Thoracic aorta (tissue), 2 donors: ENCODE measurements at regions not wholly inside any gene's neighbourhood (a gene's known extent, or its start where the extent isn't known, plus 50 kb on each side); places are given as distances from the start of the nearest gene placed in this dataset.

Source experiments
- ATAC-seq: fragments of 150-250 bp; one replicate; pipeline ENCODE4 v1.8.0; 2017; ENCODE audit warnings: low read depth; ENCODE audit not compliant: insufficient number of reproducible peaks, low FRiP score
- DNase-seq: peaks from one replicate; pipeline ENCODE4 v3.0.0-alpha.2; 2020; ENCODE audit warnings: low spot score
- H3K27ac ChIP-seq, 2 donors: fragments of 200-600 bp; sonication (generic); 1 replicate in 1 of 2; 2 replicates in 1 of 2; pipeline ENCODE4 v1.5.1; 2016; ENCODE audit warnings: mild to moderate bottlenecking in 2 of 2, moderate library complexity in 2 of 2
- H3K27me3 ChIP-seq: fragments of 200-600 bp; sonication (generic); replicated peaks from 2 replicates; pipeline ENCODE4 v1.6.0; 2016; ENCODE audit warnings: mild to moderate bottlenecking; ENCODE audit not compliant: insufficient read depth
- H3K36me3 ChIP-seq: fragments of 200-600 bp; sonication (generic); one replicate; pipeline ENCODE4 v1.5.1; 2016
- H3K4me1 ChIP-seq, 2 donors: fragments of 200-600 bp; sonication (generic); 1 replicate in 1 of 2; 2 replicates in 1 of 2; pipeline versions ENCODE4 v1.5.1 to v1.6.0; 2016; ENCODE audit warnings: low read depth in 2 of 2, mild to moderate bottlenecking in 1 of 2; ENCODE audit not compliant: control insufficient read depth in 1 of 2
- H3K4me3 ChIP-seq: fragments of 200-600 bp; sonication (generic); 2 replicates; pipeline ENCODE4 v1.5.1; 2016; ENCODE audit warnings: mild to moderate bottlenecking
- H3K9me3 ChIP-seq: fragments of 200-600 bp; sonication (generic); 2 replicates; pipeline ENCODE4 v1.5.1; 2016
- TF ChIP-seq, protein P1 (sequence below): fragments of 200-600 bp; sonication (generic); IDR thresholded peaks from one replicate; pipeline ENCODE4 v1.5.1; 2019; ENCODE audit warnings: antibody characterized with exemption

DNA sequence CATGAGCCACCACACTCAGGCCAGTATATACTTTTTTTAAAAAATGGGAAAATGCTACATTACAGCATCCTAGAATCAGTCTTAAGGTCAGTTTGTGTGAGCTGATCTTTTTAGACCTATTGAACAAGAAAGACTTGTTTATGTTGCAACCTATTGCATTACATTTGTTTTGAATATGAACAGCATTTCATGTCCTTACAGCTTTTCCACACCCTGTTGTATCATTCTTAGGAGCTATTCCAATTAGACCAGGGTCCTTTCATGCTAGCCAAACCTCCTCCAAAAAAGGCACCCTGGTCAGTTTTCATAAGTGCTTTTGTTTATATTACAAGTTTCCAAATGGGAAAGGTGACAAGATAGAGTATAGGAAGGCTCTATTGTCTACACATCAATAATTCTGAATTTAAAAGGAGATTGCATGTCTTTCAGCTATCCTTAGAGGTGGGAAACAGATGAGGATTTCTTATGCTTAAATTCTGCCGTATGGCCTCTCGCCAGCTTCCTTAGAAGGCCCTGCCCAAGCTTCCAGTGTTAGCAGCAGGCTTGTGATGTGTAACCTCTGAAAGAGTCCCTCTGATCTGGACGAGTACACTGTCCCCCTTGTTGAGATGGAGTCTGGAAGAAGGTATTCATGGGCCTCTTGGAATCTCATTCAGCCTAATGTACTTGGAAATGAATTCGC lies 171.9 kb downstream of the OTUD1 start:
- Histone ChIP-seq H3K27ac (no peak overlapping the region), H3K27me3 (no peaks in the 10 kb centered on the region), H3K9me3 (no peaks in the 10 kb centered on the region), H3K4me3 (no peak overlapping the region), H3K4me1 (no peaks in the 10 kb centered on the region), H3K36me3 (no peaks in the 10 kb centered on the region)
- no peak for DNase-seq
- TF ChIP-seq, protein P1, sequence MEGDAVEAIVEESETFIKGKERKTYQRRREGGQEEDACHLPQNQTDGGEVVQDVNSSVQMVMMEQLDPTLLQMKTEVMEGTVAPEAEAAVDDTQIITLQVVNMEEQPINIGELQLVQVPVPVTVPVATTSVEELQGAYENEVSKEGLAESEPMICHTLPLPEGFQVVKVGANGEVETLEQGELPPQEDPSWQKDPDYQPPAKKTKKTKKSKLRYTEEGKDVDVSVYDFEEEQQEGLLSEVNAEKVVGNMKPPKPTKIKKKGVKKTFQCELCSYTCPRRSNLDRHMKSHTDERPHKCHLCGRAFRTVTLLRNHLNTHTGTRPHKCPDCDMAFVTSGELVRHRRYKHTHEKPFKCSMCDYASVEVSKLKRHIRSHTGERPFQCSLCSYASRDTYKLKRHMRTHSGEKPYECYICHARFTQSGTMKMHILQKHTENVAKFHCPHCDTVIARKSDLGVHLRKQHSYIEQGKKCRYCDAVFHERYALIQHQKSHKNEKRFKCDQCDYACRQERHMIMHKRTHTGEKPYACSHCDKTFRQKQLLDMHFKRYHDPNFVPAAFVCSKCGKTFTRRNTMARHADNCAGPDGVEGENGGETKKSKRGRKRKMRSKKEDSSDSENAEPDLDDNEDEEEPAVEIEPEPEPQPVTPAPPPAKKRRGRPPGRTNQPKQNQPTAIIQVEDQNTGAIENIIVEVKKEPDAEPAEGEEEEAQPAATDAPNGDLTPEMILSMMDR = no peak
- ATAC-seq = no peak

DNA sequence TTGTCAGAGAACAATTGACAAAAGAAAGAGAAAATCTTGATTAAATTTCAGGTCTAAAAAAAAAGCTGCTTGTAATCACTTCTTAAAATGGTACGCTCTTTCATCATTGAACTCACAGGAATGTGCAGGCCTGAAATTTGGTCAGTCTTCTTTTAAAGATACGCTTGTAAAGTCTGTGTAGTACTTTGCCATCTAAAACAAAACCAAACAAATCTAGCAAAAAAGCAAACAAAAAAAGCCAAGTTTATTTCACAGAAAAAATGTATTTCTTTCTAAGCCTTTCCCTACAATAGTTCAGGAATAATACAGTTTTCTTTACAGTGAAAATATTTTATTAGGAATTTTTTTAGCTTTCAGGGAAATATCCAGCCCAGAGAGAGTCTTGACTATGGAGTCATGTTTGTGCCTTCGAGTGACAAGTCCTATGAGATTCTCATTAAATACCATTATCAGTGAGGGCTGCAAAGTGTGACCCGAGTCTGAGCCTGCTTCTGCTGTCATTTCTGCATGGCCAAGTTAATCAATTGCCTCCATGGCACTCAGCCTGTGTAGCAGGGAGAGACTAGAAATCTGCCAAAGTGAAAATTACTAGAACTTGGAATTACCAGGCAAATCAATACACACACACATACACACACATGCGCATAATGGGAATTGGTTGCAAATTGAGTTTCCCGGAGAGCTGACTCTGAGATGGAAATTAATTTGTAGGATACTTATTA lies 172.6 kb downstream of the OTUD1 start:
- Histone ChIP-seq H3K27ac (no peak overlapping the region), H3K27me3 (no peaks in the 10 kb centered on the region), H3K9me3 (no peaks in the 10 kb centered on the region), H3K36me3 (no peaks in the 10 kb centered on the region), H3K4me3 (no peak overlapping the region), H3K4me1 (no peaks in the 10 kb centered on the region)
- TF ChIP-seq, protein P1 = no peak
- ATAC-seq = no peak
- DNase-seq = no peak

DNA sequence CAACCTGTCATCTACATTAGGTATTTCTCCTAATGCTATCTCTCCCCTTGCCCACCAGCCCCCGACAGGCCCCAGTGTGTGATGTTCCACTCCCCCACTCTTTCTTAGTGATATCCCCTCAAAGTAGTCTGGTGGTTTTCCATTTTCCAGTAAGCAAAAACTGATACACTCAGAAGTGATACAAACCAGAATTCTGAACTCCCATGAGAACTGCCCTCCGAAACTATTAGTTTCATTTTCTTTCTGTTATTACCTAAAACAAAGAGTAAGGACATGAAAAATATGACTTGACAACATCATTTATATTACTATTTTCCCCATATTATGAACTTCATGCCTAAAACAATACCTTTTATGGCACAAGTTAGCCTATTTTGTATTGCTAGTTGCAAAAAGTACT lies 175.0 kb downstream of the OTUD1 start:
- TF ChIP-seq, protein P1 = no peak
- no peak overlapping the region for H3K4me3 ChIP-seq
- H3K9me3 ChIP-seq = no peaks in the 10 kb centered on the region
- H3K27me3 ChIP-seq = no peaks in the 10 kb centered on the region
- no peak overlapping the region for H3K27ac ChIP-seq
- no peaks in the 10 kb centered on the region for H3K36me3 ChIP-seq
- no peaks in the 10 kb centered on the region for H3K4me1 ChIP-seq
- DNase-seq = no peak
- no peak for ATAC-seq

DNA sequence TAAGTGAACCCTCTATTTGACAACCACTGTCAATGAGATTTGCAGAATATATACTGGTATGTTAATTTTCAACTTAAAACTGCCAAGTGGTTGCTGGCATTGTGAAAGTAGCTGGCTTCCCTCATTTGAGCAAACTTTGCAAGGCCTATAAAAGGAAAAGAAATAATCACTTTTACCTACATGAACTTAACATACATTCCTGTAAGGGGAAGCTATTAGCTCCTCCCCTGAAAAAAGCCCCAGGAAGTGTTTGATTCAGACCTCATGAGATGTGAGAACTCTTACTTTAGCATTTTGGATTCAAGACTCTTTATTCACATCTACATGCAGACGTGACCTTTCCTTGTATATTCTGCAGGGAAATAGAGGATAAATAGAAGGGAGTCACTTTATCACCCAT lies 175.6 kb downstream of the OTUD1 start:
- TF ChIP-seq, protein P1 = no peak
- Histone ChIP-seq H3K36me3 (no peaks in the 10 kb centered on the region), H3K27me3 (no peaks in the 10 kb centered on the region), H3K4me1 (no peaks in the 10 kb centered on the region), H3K27ac (no peak overlapping the region), H3K9me3 (no peaks in the 10 kb centered on the region), H3K4me3 (no peak overlapping the region)
- DNase-seq = no peak
- ATAC-seq = no peak

DNA sequence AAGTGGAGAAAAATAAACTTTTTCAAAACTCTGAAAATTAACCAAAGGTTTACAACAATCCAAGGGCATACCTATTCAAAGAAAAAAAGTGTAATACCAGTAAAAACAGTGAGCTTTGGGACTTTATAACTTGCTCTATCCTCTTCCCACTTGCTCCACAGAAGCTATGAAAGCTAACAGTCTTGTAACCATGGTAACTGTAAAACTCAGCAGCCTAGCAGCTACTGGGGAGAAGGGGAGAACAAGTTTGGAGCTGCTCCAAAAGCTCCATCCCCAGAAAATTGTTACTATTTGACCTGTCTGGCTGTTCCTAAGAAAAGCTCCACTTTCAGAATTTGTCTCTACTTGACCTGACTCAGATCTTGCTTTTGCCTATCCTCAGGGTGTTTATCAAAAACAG lies 191.5 kb downstream of the OTUD1 start:
- DNase-seq (no peak), ATAC-seq (no peak)
- TF ChIP-seq, protein P1 = no peak

More for the DNA sequence above, 191.5 kb downstream of the OTUD1 start:
- Histone ChIP-seq H3K9me3 (no peaks in the 10 kb centered on the region), H3K36me3 (no peaks in the 10 kb centered on the region), H3K27me3 (no peaks in the 10 kb centered on the region), H3K4me1 (no peaks in the 10 kb centered on the region), H3K4me3 (no peak overlapping the region), H3K27ac (no peak overlapping the region)
